Mesenteric fat pad (tissue), 1 donor: ENCODE measurements at regions not wholly inside any gene's neighbourhood (a gene's known extent, or its start where the extent isn't known, plus 50 kb on each side); places are given as distances from the start of the nearest gene placed in this dataset.
A peak's percentile ranks its signal among the peaks of the same experiment; 100 is the strongest.

Source experiments
- DNase-seq: peaks from one replicate; pipeline ENCODE4 v3.0.0-alpha.2; 2020; ENCODE audit warnings: low spot score
- donor health status: DM: yes; HTN: yes; CAD: no.

DNA sequence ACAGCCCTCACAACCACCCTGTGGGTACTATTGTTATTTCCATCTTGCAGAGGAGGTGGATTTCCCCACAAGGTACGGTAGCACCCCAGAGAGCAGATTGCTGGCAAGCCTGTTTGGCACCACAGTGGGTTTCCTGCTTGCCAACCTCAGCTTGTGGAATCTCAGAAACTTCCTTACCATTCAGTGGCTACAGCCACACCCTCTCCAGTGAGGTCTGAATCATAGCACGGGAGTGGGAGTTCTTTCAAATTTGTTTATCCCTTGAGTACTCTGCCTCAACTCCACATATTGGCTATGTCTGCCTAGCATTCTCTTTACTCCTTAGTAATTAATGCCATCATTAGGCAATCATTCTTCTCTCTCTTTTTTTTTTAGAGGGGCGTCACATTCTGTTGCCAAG is 162.1 kb downstream of the PTPRU start:
- peak; percentile 37 for DNase-seq

DNA sequence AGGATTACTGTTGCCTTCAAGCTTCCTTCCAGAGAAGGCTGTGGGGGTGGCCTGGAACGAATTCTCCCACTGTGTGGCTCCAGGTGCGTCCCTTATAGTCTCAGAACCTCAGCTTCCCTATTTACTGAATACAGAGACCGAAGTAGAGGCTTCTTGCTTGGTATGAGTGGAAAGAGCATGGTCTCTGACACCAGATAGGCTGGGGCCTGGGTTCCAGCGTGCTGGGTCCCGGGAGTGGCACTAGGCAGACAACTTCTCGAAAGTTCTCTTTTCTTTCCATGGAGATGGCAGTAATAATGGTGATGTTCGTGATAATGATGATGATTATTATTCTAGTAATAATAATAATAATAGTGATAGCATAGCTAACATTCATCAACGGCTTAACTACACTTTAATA is 161.7 kb downstream of the PTPRU start:
- DNase-seq, result peak; percentile 71

DNA sequence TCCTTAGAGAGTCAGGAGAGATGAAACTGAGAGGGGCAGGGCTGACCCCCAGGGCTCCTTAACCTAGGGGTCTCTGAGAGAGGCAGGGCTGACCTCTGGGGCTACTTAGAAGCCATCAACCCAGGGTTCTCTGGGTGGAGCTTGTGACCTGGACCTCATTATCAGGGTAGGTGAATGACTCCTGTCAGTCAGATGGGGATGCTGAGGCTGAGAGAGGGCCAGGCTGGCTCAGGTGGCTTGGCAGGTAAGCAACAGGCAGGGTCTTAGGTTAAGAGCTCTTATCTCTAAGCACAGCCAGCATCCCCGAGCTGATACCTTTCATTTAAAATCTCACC is 160.9 kb downstream of the PTPRU start:
- DNase-seq, result peak; percentile 67

DNA sequence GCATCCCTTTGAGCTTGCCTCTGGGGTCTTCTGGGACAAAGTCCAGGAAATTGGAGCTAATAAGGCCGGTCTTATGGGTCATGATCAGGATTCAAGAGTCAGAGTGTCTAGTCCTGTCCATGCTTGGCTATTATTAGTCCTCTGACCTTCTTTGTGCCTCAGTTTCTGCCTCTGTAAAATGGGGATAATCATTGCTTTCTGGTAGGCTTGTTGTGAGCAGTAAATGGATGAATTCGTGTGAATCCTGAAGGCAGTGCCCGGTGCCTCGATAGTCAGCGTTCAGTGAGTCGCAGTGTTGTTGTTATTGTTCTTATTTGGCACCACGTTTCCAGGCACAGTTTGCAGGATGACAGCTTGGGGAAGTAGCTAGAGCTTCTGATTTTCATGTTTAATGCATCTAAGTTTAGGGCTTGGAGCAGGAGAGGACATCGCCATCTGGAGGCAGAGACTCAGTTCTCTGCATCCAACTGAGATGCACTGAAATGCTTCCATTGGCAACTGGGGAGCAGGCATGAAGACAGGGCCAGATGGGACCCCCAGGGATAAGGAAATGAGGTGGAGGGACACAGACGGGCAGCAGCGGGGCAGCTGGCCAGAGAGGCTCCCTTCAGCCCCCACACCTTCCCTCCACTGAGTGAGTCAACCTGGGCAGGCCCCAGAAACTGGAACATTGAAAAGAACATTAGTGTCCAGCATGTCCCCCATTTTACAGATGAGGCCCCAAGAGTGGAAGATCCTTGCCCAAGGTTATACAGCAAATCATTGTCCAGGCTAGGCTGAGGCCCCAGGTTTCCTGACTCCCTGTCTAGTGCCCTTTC is 160.3 kb downstream of the PTPRU start:
- peak; percentile 33 for DNase-seq

DNA sequence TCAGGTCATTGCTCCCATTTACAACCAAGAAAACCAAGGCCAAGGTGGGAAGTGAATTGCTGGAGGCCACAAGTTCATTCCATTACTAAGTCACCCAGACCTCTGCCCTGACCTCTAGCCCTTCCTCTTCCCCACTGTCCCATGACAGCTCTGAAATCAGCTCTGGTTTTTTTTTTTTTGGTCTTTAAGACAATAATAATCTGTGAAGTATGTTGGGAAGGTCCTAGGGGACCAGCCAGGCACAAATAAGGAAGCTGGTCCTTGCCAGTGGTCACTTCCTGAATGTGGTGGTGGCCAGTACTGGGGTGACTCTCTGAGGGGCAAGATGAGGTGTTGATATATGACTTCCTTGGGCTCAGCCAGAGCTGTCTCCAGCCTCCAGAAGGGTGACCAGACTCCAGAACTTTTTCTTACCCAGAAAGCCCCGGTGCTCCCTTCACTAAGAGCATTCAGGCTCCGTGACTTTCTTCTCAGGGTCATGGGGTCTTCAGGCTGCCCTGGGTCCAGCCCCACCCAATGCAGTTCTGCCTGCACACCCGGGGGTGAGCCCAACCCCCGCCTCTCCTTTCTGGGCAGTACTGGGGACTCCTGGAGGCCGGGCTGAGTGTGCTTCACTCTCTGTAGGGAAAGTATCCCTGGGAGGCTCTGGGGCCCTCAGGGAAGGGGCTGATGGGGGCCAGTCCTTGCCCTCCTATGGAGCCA is 159.6 kb downstream of the PTPRU start:
- DNase-seq, result peak; percentile 41

DNA sequence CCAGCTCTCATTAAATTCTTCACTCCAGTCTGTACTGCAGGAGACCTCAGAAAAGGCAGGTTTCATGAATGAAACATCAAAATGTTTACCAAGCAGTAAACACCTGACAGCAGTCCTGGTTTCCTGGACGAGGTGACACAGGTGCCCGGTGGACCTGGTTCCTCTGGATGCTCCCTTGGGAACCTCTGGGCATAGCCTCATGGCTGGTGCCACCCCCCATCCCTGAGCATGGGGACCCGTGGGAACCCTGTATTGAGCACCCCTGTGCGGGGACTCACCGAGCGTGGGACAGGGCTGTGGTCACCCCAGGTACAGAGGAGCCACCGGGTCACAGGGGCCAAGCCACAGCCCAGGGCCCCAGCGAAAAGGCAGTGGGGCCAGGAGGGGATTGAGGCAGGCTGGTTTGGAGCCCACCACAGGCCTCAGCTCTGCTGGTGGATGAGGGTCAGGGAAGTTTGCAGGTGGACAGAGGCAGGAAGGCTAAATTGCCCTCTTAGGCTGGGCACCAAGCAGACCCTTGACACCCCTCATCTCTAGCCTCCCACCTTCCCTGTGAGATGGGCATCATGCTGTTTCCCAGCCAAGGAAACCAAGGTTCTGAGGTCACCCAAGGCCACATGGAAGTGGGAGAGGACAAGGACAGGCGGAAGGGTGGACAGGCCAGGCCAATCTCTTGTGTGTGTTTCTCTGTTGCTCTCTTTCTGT is 158.4 kb downstream of the PTPRU start:
- peak; percentile 82 for DNase-seq

DNA sequence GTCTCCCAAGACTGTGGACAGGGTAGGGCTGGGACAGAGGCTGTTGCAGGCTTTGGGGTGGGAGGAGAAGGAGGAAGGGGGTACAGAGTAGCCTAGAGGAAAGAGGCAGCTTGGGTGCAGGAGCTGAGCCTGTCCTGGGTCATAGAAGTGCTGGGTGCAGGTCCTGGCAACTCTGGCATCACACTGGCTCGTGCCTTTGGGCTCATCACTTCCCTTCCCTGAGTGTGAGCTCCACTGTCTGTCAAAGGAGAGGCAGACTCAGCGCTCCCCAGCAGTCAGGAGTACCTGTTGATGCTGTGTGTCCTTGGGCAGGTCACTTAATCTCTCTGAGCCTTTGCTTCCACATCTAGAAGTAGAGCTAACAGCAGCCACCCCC is 157.1 kb downstream of the PTPRU start:
- peak; percentile 49 for DNase-seq

DNA sequence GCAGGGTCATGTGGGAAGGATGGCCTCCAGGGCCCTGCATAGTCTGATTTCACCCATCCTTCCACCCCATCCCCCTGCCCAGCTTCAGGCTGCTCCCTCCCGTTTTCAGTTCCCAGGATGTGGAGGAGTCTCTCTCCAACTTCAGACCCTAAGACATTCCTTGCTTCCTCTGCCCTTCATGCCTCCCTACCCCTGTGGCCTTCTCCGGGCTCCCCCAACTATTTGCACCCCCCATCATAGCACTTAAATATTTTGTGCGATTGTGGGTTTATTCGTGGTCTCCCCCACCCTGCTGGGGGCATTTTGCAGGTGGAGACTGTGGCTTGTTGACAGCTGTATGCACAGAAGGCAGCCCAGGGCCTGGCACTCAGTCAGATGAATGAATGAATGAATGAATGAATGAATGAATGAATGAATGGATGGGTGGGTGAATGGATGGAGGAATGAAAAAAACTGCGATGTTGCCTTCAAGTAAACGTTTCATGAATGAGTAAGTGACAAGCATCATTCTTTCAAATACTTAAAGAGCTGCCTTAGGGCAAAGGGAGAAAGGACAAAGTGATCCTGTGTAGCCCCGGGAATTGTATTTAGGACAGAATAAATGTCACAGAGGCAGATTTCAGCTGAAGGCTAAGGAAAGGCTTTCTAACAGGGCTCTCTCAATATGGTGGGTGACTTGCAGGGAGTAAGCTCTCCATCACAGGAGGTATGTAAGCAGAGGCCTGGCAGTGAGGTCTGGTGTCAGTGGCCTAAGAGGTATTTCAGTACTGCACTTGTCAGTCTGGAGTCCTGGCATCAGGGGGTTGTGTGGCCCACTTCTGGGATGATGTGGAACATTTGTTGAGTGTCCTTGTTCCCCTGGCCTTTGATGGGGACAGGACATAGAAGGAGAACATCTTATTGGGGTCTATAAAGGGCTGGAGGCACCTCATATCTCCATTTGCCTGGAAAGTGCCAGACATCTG is 156.4 kb downstream of the PTPRU start:
- DNase-seq, result peak; percentile 55

DNA sequence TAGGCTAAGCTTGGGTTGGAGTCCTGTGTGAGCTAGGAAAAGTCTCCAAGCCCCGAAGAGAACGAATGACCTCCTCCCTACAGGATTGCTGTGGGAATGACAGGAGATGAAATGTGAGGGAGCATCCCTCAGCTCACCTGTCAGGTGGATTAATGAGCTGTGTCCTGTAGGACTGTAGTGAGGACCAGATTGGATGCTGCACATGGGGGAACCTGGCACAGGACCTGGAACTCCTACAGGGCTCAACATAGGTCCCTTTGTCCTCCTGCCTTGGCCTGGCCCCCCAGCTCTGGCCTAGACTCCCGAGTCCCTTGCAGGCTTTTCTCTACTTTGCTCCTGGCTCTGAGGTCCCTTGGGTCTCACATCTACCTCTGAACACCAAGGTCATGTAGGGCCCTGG is 155.7 kb downstream of the PTPRU start:
- no peak for DNase-seq

DNA sequence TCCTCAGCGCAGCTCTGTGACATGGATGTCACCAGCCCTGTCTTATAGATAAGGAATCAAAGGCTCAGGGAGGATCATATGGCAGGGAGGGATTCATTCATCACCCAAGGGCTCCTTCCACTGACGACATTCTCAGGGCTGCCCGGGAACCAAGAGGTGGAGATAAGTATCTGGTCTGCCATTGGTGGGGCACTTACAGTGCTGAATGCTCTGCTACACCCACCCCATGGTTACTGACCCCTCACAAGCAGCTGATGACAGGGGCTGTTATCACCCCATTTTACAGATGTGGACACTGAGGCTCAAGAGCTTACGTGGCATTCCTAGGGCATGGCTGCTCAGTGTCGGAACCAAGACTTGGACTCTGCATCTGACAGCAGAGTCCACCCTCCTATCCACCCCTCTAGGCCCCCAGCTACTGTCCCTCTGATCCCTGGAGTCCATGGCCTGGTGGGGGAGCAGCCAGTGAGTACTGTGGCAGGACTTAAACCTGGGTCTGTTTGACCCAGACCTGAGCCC is 155.1 kb downstream of the PTPRU start:
- peak; percentile 24 for DNase-seq

DNA sequence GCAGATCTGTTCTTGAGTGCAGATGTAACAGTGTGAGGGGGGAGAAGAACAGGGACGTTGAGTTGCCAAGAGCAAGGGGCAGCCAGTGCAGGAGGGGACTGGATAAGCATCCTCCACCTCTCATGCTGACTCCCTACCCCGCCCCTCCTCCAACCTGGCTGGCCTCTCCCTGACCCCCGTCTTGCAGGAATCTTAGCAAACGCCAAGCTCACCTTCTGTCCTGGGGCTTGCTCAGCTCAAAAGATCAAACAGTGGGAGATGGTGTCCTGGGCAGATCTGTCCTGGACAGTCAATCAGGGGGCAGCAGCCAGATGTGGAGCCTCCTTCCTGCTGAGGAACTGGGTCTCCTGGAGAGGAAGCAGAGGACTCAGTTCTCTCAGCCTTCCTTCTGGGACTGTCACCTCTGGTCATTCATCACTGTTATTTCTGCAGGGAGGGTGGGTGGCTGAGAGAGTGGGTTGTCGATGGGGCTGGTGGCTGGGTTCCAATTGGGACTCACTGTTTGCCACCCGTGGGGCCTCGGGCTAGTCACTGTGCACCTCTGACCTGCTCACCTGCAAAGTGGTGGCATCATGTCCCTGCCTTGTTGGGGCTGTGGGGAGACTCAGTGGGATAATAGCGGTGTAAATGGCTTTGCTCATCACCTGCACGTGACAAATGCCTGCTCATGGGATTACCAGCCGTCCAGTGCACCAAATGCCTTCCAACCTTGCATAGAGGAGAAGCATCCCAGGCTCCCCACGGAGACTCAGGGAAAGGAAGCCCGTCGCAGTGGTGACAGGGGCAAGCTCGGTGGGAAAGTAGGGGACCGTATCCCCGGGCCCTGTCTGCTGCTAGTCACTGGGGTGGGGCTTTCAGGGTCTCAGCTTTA is 154.4 kb downstream of the PTPRU start:
- DNase-seq, result peak; percentile 57

DNA sequence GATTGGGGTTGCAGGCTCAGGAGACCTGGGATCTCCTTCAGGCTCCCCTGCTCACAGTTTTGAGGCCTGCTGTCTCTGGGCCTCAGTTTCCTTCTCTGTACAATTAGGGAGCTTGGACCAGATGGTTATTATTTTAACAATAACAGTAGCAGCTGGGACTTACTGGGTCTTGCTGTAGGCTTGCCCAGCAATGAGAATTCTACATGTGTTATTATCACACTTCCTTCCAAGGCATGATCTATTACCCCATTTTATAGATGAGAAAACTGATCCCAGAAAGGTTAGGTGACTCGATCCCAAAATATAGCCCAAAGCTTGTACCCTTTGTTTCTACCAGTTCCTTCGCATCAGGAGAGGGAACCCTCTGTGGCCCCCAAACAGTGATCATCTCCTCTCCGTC is 153.8 kb downstream of the PTPRU start:
- DNase-seq, result no peak

DNA sequence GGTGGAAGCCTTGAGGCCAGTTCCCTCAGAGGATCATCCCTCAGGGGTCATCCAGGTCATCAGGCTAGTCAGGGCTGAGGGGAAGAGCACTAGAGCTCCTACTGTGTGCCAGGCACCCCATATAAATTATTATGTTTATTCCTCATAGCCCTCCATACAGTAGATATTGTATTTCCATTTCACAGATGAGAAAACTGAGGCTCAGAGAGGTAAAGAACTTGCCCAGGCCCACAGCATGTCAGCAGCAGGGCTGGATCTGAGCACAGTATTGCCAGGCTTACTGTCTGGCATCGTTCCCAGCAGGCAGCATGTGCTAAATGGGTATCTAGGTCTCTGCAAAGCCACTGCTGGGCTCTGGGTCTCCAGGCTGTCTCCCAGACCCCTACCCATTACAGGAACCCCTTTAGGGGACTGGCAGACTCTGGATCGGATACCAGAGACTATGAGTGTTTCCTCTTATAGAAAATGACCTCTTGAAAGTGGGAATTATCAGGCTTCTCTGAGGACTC is 153.3 kb downstream of the PTPRU start:
- DNase-seq, result peak; percentile 28

DNA sequence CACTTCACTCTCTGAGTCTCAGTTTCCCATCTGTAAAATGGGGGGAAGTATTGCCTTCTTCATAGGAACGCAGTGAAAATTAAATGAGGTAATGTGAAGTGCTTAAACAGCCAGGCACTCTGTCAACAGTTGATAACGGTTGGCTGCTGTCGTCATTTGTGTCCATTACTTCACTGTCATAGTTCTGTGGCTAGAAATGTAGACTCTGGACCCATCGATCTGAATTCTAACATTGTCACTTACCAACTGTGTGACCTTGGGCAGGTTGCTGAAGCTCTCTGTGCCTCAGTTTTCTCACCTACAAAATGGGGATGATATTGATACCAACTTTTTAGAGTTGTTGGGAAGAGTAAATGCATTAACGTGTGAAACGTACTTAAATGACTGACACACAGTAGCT is 152.6 kb downstream of the PTPRU start:
- no peak for DNase-seq

DNA sequence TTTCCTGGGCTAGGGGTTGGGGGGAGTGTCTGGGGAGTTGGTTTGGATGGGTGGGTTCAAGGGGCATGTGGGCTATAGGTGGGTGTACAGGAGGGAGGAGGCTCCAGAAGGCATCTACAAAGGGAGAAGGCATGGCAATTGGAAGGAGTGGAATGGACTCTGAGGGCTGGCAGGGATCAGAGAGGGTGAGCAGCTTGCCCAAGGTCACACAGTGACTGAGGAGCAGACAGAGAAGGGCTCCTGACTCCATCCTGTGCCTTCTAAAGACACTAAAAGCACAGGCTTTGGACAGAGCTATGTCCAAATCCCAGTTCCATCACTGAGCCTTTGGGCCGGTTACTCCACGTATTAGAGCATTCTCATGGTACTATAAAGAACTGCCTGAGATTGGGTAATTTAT is 151.8 kb downstream of the PTPRU start:
- DNase-seq, result peak; percentile 20

DNA sequence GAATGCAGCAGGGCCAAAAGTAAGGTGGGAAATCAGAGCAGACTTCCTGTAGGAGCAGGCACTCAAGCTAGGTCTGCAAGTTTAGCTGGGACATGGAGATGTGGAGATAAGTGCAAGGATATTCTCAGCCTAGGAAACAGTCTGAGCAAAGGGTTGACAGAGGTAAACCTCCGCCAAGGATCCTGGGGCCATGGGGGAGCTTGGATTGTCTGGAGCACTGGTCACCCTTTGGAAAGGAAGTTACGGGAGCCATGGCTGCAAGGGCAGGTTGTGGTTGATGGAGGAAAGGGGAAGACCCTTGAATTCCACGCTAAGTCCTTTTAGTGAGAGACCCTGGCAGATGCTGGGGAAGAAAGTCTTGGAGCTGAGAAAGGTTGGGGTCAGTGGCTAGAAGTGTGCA is 150.9 kb downstream of the PTPRU start:
- peak; percentile 11 for DNase-seq

DNA sequence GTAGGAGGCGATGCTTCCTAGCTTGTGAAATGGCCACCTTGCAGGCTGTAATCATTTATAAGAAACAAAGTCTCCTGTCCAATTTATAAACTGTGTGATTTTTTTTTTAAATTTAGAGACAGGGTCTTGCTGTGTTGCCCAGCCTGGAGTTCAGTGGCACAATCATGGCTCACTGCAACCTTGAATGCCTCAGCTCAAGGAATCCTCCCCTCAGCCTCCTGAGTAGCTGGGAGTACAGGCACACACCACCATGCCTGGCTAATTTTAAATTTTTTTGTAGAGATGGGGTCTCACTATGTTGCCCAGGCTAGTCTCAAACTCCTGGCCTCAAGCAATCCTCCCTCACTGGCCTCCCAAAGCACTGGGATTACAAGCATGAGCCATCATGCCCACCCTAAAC is 150.1 kb downstream of the PTPRU start:
- peak; percentile 1 for DNase-seq

DNA sequence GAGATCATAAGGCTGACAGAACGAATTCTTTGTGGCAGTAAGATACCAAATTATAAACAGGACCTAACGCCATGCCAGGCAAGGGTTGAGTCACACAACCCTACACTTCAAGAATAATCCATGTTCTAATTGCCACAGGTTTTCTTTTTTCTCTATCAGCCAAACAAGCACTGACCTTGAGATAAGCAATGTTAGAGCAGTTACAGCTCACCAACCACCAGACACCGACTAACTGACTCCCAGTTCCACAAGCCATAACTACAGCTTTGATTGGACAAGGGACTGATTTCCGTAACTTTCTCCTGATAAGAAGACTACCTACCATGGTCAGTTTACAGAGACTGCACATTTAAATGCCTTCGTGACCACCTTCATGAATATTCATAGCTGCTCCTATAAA is 149.6 kb downstream of the PTPRU start:
- no peak for DNase-seq

DNA sequence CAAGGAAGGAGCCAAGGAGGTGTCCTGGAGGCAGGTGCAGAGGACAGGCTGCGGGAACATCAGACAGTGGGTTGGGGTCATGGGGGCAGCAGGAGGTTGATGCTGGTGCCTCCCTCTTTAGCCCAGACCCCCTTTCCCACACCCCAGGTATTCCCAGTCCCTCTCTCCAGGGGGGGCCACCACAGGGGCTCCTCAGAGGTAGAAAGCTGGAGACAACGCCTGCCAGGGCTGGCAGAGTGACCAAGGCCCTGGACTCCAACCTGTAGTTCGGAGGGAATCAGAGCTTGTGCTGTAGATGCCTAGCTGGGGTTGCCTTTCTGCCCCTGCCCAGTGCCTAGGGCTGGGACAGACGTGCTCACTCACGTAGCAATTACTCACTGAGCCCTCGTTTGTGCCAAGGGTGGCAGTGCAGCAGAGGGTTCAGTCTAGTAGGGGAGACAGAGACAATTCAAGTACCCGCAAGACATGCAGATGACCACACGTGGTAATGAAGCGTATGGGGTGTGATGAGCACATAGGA is 148.2 kb downstream of the PTPRU start:
- no peak for DNase-seq
